H1 (cell line): ENCODE measurements at regions not wholly inside any gene's neighbourhood (a gene's known extent, or its start where the extent isn't known, plus 50 kb on each side); places are given as distances from the start of the nearest gene placed in this dataset.

Experiments
- CTCF ChIA-PET: fragments of 300-600 bp; sonication (Branson Sonifier 250); formaldehyde crosslinking; loops from one replicate; lab custom pipeline; 2021; ENCODE audit not compliant: partially characterized antibody; lab: Charles Lee
- POLR2A ChIA-PET: fragments of 300-600 bp; sonication (Branson Sonifier 250); formaldehyde crosslinking; loops from one replicate; lab custom pipeline; 2021; ENCODE audit warnings: inconsistent platforms; ENCODE audit not compliant: partially characterized antibody; lab: Charles Lee
- DNase-seq, 2 experiments: peaks; one replicate each; pipeline versions ENCODE4 v3.0.0 to v3.0.0-alpha.2; 2010 to 2022; ENCODE audit warnings: low spot score in 2 of 2, low read depth in 1 of 2, mixed read lengths in 1 of 2
- FAIRE-seq: peaks from 2 replicates; lab custom pipeline; 2011; peaks lifted over from hg19 to GRCh38; lab: Jason Lieb, UNC
- H2AFZ ChIP-seq: 2 replicates; pipeline ENCODE4 v1.8.1; 2012; ENCODE audit warnings: low read length, inconsistent platforms
- H2AK5ac ChIP-seq: 2 replicates; pipeline ENCODE4 v1.6.1; 2013; ENCODE audit warnings: low read depth, low read length
- H2BK120ac ChIP-seq: replicated peaks from 2 replicates; pipeline ENCODE3; 2013; ENCODE audit warnings: low read depth, low read length, inconsistent platforms
- H2BK12ac ChIP-seq: 2 replicates; pipeline ENCODE4 v1.6.1; 2013; ENCODE audit warnings: low read depth, low read length
- H2BK15ac ChIP-seq: 2 replicates; pipeline ENCODE4 v1.6.1; 2013; ENCODE audit warnings: low read length
- H2BK20ac ChIP-seq: 2 replicates; pipeline ENCODE4 v1.6.1; 2013; ENCODE audit warnings: low read length
- H2BK5ac ChIP-seq: 2 replicates; pipeline ENCODE4 v1.6.1; 2013; ENCODE audit warnings: low read depth, low read length
- H3K14ac ChIP-seq: 2 replicates; pipeline ENCODE4 v1.6.1; 2013; ENCODE audit warnings: inconsistent platforms; ENCODE audit not compliant: insufficient read length
- H3K18ac ChIP-seq: 2 replicates; pipeline ENCODE4 v1.6.1; 2013; ENCODE audit warnings: low read length; ENCODE audit errors: extremely low read depth
- H3K23ac ChIP-seq: 2 replicates; pipeline ENCODE4 v1.6.1; 2013; ENCODE audit warnings: inconsistent platforms; ENCODE audit not compliant: insufficient read length
- H3K23me2 ChIP-seq: 2 replicates; pipeline ENCODE4 v1.6.1; 2013; ENCODE audit warnings: low read depth, low read length
- H3K27ac ChIP-seq: 2 replicates; pipeline ENCODE4 v1.6.1; 2011; ENCODE audit warnings: low read depth, low read length, inconsistent platforms
- H3K27me3 ChIP-seq, 4 experiments: replicated peaks in 1 of 4; 1 replicate in 1 of 4; 2 replicates in 3 of 4; pipeline versions ENCODE4 v1.6.1 to v1.8.1; 2011 to 2013; ENCODE audit warnings: low read length in 3 of 4, mild to moderate bottlenecking in 3 of 4, inconsistent platforms in 2 of 4, mixed read lengths in 2 of 4, moderate library complexity in 1 of 4; ENCODE audit not compliant: control insufficient read depth in 3 of 4, insufficient read depth in 3 of 4; ENCODE audit errors: extremely low read depth in 1 of 4
- H3K36me3 ChIP-seq, 4 experiments: 2 replicates each; pipeline versions ENCODE4 v1.6.1 to v1.8.1; 2011 to 2013; ENCODE audit warnings: mild to moderate bottlenecking in 4 of 4, low read length in 3 of 4, moderate library complexity in 2 of 4, control low read depth in 1 of 4, inconsistent platforms in 1 of 4; ENCODE audit not compliant: insufficient read depth in 4 of 4, control insufficient read depth in 2 of 4
- H3K4ac ChIP-seq: replicated peaks from 2 replicates; pipeline ENCODE3; 2013; ENCODE audit warnings: low read length, low read depth, mixed read lengths, inconsistent platforms; ENCODE audit not compliant: insufficient read length
- H3K4me1 ChIP-seq, 4 experiments: replicated peaks in 1 of 4; 1 replicate in 1 of 4; 2 replicates in 3 of 4; pipeline versions ENCODE4 v1.6.1 to v1.8.1; 2011 to 2013; ENCODE audit warnings: low read length in 3 of 4, inconsistent platforms in 2 of 4, mixed read lengths in 1 of 4; ENCODE audit not compliant: insufficient read depth in 4 of 4, control insufficient read depth in 3 of 4
- H3K4me2 ChIP-seq, 2 experiments: 2 replicates each; pipeline versions ENCODE4 v1.6.1 to v1.8.1; 2011 to 2013; ENCODE audit warnings: low read depth in 2 of 2, low read length in 2 of 2, control low read depth in 1 of 2, inconsistent platforms in 1 of 2, mild to moderate bottlenecking in 1 of 2; ENCODE audit not compliant: insufficient read depth in 1 of 2
- H3K4me3 ChIP-seq, 4 experiments: fragments of 200-600, 300-600 bp in 1 of 4; sonication (generic), shearing (Covaris generic), sonication (Bioruptor Twin) in 1 of 4; 2 replicates each; pipeline versions ENCODE4 v1.5.1 to v1.8.1; 2011 to 2016; ENCODE audit warnings: low read length in 4 of 4, low read depth in 3 of 4, control low read depth in 2 of 4, inconsistent platforms in 2 of 4, mild to moderate bottlenecking in 2 of 4, mixed read lengths in 1 of 4, moderate library complexity in 1 of 4; ENCODE audit not compliant: insufficient read depth in 2 of 4; ENCODE audit errors: extremely low read depth in 1 of 4
- H3K56ac ChIP-seq: replicated peaks from 2 replicates; pipeline ENCODE3; 2013; ENCODE audit warnings: low read depth, mild to moderate bottlenecking, mixed read lengths, low read length, inconsistent platforms; ENCODE audit not compliant: insufficient read length
- H3K79me1 ChIP-seq: 2 replicates; pipeline ENCODE4 v1.6.1; 2013; ENCODE audit warnings: low read depth, low read length, control low read depth
- H3K79me2 ChIP-seq, 2 experiments: 2 replicates each; pipeline versions ENCODE4 v1.6.1 to v1.8.1; 2012 to 2013; ENCODE audit warnings: low read length in 2 of 2, mild to moderate bottlenecking in 2 of 2, inconsistent platforms in 1 of 2; ENCODE audit not compliant: insufficient read depth in 2 of 2, control insufficient read depth in 1 of 2
- H3K9ac ChIP-seq, 4 experiments: replicated peaks in 1 of 4; 1 replicate in 1 of 4; 2 replicates in 3 of 4; pipeline versions ENCODE4 v1.6.1 to v1.8.1; 2011 to 2013; ENCODE audit warnings: low read depth in 3 of 4, low read length in 3 of 4, control low read depth in 2 of 4, mild to moderate bottlenecking in 2 of 4, moderate library complexity in 2 of 4, inconsistent platforms in 1 of 4; ENCODE audit errors: extremely low read depth in 1 of 4
- H3K9me3 ChIP-seq, 2 experiments: 2 replicates each; pipeline versions ENCODE4 v1.6.1 to v1.8.1; 2012 to 2013; ENCODE audit warnings: mild to moderate bottlenecking in 2 of 2, moderate library complexity in 2 of 2, control low read depth in 1 of 2, inconsistent platforms in 1 of 2, low read depth in 1 of 2, low read length in 1 of 2, mixed read lengths in 1 of 2; ENCODE audit not compliant: insufficient read depth in 2 of 2
- H4K20me1 ChIP-seq, 2 experiments: replicated peaks in 1 of 2; 2 replicates each; pipeline versions ENCODE3 to v1.8.1; 2011 to 2013; ENCODE audit warnings: inconsistent platforms in 2 of 2, low read length in 2 of 2, mild to moderate bottlenecking in 1 of 2; ENCODE audit not compliant: insufficient read depth in 2 of 2, control insufficient read depth in 1 of 2
- H4K5ac ChIP-seq: 2 replicates; pipeline ENCODE4 v1.6.1; 2013; ENCODE audit warnings: low read length, low read depth, mixed read lengths, inconsistent platforms; ENCODE audit not compliant: insufficient read length
- H4K8ac ChIP-seq: 2 replicates; pipeline ENCODE4 v1.8.0; 2013; ENCODE audit warnings: mild to moderate bottlenecking, moderate library complexity, low read length, inconsistent platforms; ENCODE audit not compliant: insufficient read depth; ENCODE audit errors: extremely low read depth
- H4K91ac ChIP-seq: replicated peaks from 2 replicates; pipeline ENCODE3; 2013; ENCODE audit warnings: low read length, mixed read lengths, inconsistent platforms; ENCODE audit not compliant: insufficient read length
- BACH1 ChIP-seq: IDR thresholded peaks from 2 replicates; pipeline ENCODE4 v1.6.1; 2012; ENCODE audit warnings: low read length, improper control_type of control experiment
- CEBPB ChIP-seq: IDR thresholded peaks from 2 replicates; pipeline ENCODE4 v1.6.1; 2012; ENCODE audit warnings: low read depth, low read length
- MAFK ChIP-seq: IDR thresholded peaks from 2 replicates; pipeline ENCODE4 v1.6.1; 2012; ENCODE audit warnings: low read depth, mild to moderate bottlenecking, improper control_type of control experiment, low read length
- TAF1 ChIP-seq: IDR thresholded peaks from 2 replicates; pipeline ENCODE4 v1.6.1; 2011; ENCODE audit warnings: mild to moderate bottlenecking, low read depth, low read length
- WGBS, 2 experiments: shearing (Covaris generic) in 1 of 2; methylation state at CpG; one replicate each; pipeline versions ENCODE4 v1.1.6 to v1.1.7; 2013 to 2015; ENCODE audit warnings: low lambda C conversion rate in 2 of 2, mixed read lengths in 2 of 2, inconsistent platforms in 1 of 2, low coverage in 1 of 2, missing lambda C conversion rate in 1 of 2; ENCODE audit not compliant: insufficient replicate concordance in 2 of 2, insufficient coverage in 1 of 2, insufficient read length in 1 of 2; ENCODE audit errors: extremely low coverage in 1 of 2, missing lambda C conversion rate in 1 of 2; 5-methylcytosine and 5-hydroxymethylcytosine counted together

GRCh38 chr12:41736436-41736835, 408.2 kb downstream of the GXYLT1 start:
- no peak overlapping the region for H3K4me3 ChIP-seq
- no peak overlapping the region for H2BK20ac ChIP-seq
- H3K9ac ChIP-seq, result no peak overlapping the region
- no peaks in the 10 kb centered on the region for H3K4me1 ChIP-seq
- CTCF ChIA-PET, result interaction anchor here (0.6 kb wide), 1 partner anchor 18 kb away, joined by 4 read pairs; no protein-coding TSS in a partner anchor
- H3K14ac ChIP-seq, result no peak overlapping the region
- no peaks in the 10 kb centered on the region for H3K27me3 ChIP-seq
- H3K4ac ChIP-seq, result no peak overlapping the region
- no peak overlapping the region for H2AFZ ChIP-seq
- no peak overlapping the region for H3K56ac ChIP-seq
- H2AK5ac ChIP-seq, result no peak overlapping the region
- H3K79me2 ChIP-seq, result no peaks in the 10 kb centered on the region
- POLR2A ChIA-PET, result no interaction called here
- H2BK5ac ChIP-seq, result no peak overlapping the region
- no peaks in the 10 kb centered on the region for H3K79me1 ChIP-seq
- H2BK12ac ChIP-seq, result no peak overlapping the region
- H4K91ac ChIP-seq, result no peak overlapping the region
- H3K4me2 ChIP-seq, result no peak overlapping the region
- DNase-seq (no peak), FAIRE-seq (no peak)
- no peaks in the 10 kb centered on the region; the same call in 1 of the 2 replicates for H3K23me2 ChIP-seq
- H3K23ac ChIP-seq, result no peak overlapping the region
- H3K27ac ChIP-seq, result no peak overlapping the region
- no peak overlapping the region for H4K8ac ChIP-seq
- H3K36me3 ChIP-seq, result no peaks in the 10 kb centered on the region
- H3K18ac ChIP-seq, result no peak overlapping the region
- WGBS, 2 experiments, result 94% methylated on average over 1 of the region's 1 CpG; no CpG with 5 or more reads in 1 of the 2 experiments
- H2BK15ac ChIP-seq, result no peak overlapping the region
- no peak overlapping the region for H2BK120ac ChIP-seq
- H4K5ac ChIP-seq, result no peak overlapping the region
- H4K20me1 ChIP-seq, result no peaks in the 10 kb centered on the region
- H3K9me3 ChIP-seq, result no peaks in the 10 kb centered on the region
- TF ChIP-seq CEBPB (no peak), BACH1 (no peak), MAFK (no peak), TAF1 (no peak)
